ENCODE measurements at regions not wholly inside any gene's neighbourhood (a gene's known extent, or its start where the extent isn't known, plus 50 kb on each side); places are given as distances from the start of the nearest gene placed in this dataset.

DNA sequence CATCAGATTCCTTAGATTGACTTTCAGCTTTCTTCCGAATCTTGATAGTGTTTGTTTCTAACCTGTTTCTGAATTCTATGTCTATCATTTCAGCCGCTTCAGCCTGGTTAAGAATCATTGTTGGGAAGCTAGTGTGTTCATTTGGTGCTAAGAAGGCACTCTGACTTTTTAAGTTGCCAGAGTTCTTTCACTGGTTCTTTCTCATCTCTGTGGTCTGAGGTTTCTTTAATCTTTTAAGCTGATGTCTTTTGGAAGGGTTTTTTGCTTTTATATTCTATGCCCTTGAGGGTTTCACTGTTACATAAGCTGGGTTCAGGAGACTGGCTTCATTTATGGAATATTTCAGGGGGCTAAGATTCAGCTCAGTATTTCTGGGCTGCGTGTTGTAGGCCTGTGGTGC is 104.5 kb upstream of the PRSS58 start:
- TF ChIP-seq, protein P1, sequence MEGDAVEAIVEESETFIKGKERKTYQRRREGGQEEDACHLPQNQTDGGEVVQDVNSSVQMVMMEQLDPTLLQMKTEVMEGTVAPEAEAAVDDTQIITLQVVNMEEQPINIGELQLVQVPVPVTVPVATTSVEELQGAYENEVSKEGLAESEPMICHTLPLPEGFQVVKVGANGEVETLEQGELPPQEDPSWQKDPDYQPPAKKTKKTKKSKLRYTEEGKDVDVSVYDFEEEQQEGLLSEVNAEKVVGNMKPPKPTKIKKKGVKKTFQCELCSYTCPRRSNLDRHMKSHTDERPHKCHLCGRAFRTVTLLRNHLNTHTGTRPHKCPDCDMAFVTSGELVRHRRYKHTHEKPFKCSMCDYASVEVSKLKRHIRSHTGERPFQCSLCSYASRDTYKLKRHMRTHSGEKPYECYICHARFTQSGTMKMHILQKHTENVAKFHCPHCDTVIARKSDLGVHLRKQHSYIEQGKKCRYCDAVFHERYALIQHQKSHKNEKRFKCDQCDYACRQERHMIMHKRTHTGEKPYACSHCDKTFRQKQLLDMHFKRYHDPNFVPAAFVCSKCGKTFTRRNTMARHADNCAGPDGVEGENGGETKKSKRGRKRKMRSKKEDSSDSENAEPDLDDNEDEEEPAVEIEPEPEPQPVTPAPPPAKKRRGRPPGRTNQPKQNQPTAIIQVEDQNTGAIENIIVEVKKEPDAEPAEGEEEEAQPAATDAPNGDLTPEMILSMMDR (conservative IDR thresholded peaks at IDR 0.05 in 1 of 2, IDR thresholded peaks at IDR 0.05 in 1 of 2; ENCODE audit: extremely low read depth in 1 of 2, insufficient read depth in 1 of 2, low read depth in 1 of 2, low read length in 2 of 2), result no peak
- TF ChIP-seq EZH2 (IDR thresholded peaks at IDR 0.05; ENCODE audit: borderline replicate concordance, low read length), result no peak
